CD8-positive, alpha-beta memory T cell (primary cell): ENCODE measurements at regions not wholly inside any gene's neighbourhood (a gene's known extent, or its start where the extent isn't known, plus 50 kb on each side); places are given as distances from the start of the nearest gene placed in this dataset.
"Not testable (repeated sequence)": the region's sequence is repeated elsewhere in the genome, so short reads cannot be mapped to it uniquely, and the experiment has no call there.

ENCODE experiments used
- CTCF ChIA-PET: fragments of 350-600 bp; sonication (Branson Sonifier 250); formaldehyde crosslinking; loops from one replicate; lab custom pipeline; 2021; ENCODE audit warnings: antibody characterized with exemption; lab: Charles Lee
- POLR2A ChIA-PET: fragments of 350-600 bp; sonication (Branson Sonifier 250); formaldehyde crosslinking; loops from one replicate; lab custom pipeline; 2021; ENCODE audit warnings: antibody characterized with exemption; lab: Charles Lee
- DNase-seq, 5 donors: peaks; one replicate each; pipeline versions ENCODE4 v3.0.0 to v3.0.0-alpha.2; 2020 to 2022; ENCODE audit warnings: mixed read lengths in 1 of 5
- H3K27ac ChIP-seq: one replicate; pipeline ENCODE4 v1.7.0; 2013; ENCODE audit warnings: low read depth, mild to moderate bottlenecking, low read length, moderate library complexity
- H3K27me3 ChIP-seq: 2 replicates; pipeline ENCODE4 v1.7.0; 2013; ENCODE audit warnings: low read length, mild to moderate bottlenecking; ENCODE audit not compliant: insufficient read depth, poor library complexity, severe bottlenecking
- H3K36me3 ChIP-seq: 2 replicates; pipeline ENCODE4 v1.7.0; 2013; ENCODE audit warnings: mild to moderate bottlenecking, low read length, moderate library complexity; ENCODE audit not compliant: insufficient read depth
- H3K4me1 ChIP-seq: 2 replicates; pipeline ENCODE4 v1.7.0; 2013; ENCODE audit warnings: mild to moderate bottlenecking, low read length, moderate library complexity; ENCODE audit not compliant: insufficient read depth
- H3K4me3 ChIP-seq: 2 replicates; pipeline ENCODE4 v1.7.0; 2013; ENCODE audit warnings: mild to moderate bottlenecking, low read length
- H3K9me3 ChIP-seq: 2 replicates; pipeline ENCODE4 v1.7.0; 2013; ENCODE audit warnings: mild to moderate bottlenecking, low read length
- H3K27ac Mint-ChIP-seq, 8 donors: one replicate each; pipeline ENCODE4 v1.8.0; 2020 to 2021; ENCODE audit warnings: mixed read lengths in 8 of 8, mild to moderate bottlenecking in 6 of 8, inconsistent platforms in 3 of 8, moderate library complexity in 3 of 8
- H3K27me3 Mint-ChIP-seq, 2 donors: one replicate each; pipeline ENCODE4 v1.8.0; 2020 to 2021; ENCODE audit warnings: mixed read lengths in 2 of 2, mild to moderate bottlenecking in 1 of 2, moderate library complexity in 1 of 2
- H3K36me3 Mint-ChIP-seq, 3 donors: one replicate each; pipeline ENCODE4 v1.8.0; 2020 to 2021; ENCODE audit warnings: mixed read lengths in 3 of 3, inconsistent platforms in 1 of 3, mild to moderate bottlenecking in 1 of 3
- H3K4me1 Mint-ChIP-seq, 3 donors: one replicate each; pipeline ENCODE4 v1.8.0; 2020 to 2021; ENCODE audit warnings: mixed read lengths in 3 of 3, inconsistent platforms in 1 of 3, mild to moderate bottlenecking in 1 of 3
- H3K4me3 Mint-ChIP-seq, 7 donors: one replicate each; pipeline ENCODE4 v1.8.0; 2020 to 2021; ENCODE audit warnings: mixed read lengths in 7 of 7, mild to moderate bottlenecking in 6 of 7, moderate library complexity in 4 of 7, inconsistent platforms in 2 of 7
- H3K9me3 Mint-ChIP-seq, 5 donors: one replicate each; pipeline ENCODE4 v1.8.0; 2020 to 2022; ENCODE audit warnings: mixed read lengths in 5 of 5, mild to moderate bottlenecking in 3 of 5, moderate library complexity in 2 of 5, inconsistent platforms in 1 of 5

- peaks cover 0 to 13% (median 5%) of the 10 kb centered on the region in 5 donors for H3K9me3 Mint-ChIP-seq
- no peak overlapping the region for H3K27ac Mint-ChIP-seq
- DNase-seq, result no peak
- H3K27me3 Mint-ChIP-seq, result peaks cover 0 to 3% of the 10 kb centered on the region in 2 donors
- no peaks in the 10 kb centered on the region for H3K4me1 Mint-ChIP-seq
- Histone ChIP-seq H3K4me3 (no peak overlapping the region), H3K36me3 (no peaks in the 10 kb centered on the region), H3K27ac (no peak overlapping the region), H3K9me3 (no peaks in the 10 kb centered on the region), H3K27me3 (no peaks in the 10 kb centered on the region), H3K4me1 (no peaks in the 10 kb centered on the region)
- no peak overlapping the region for H3K4me3 Mint-ChIP-seq
- POLR2A ChIA-PET, result no interaction called here
- CTCF ChIA-PET, result no interaction called here
- H3K36me3 Mint-ChIP-seq, result no peaks in the 10 kb centered on the region
Measured at GRCh38 chr13:90835826-90836225, 511.7 kb upstream of the MIR17HG start.

- Histone ChIP-seq H3K36me3 (no peaks in the 10 kb centered on the region), H3K27me3 (no peaks in the 10 kb centered on the region), H3K27ac (no peak overlapping the region), H3K4me1 (no peaks in the 10 kb centered on the region), H3K4me3 (no peak overlapping the region), H3K9me3 (no peaks in the 10 kb centered on the region)
- POLR2A ChIA-PET, result no interaction called here
- Mint-ChIP-seq H3K27me3 (peaks cover 0 to 3% of the 10 kb centered on the region in 2 donors), H3K36me3 (no peaks in the 10 kb centered on the region), H3K27ac (no peak overlapping the region), H3K9me3 (peaks cover 3 to 20% (median 9%) of the 10 kb centered on the region in 5 donors), H3K4me3 (no peak overlapping the region), H3K4me1 (no peaks in the 10 kb centered on the region)
- CTCF ChIA-PET, result no interaction called here
- no peak for DNase-seq
Measured at GRCh38 chr13:90838317-90838960, 509.0 kb upstream of the MIR17HG start.

GRCh38 chr13:90839061-90839460 lies 508.4 kb upstream of the MIR17HG start:
- no peaks in the 10 kb centered on the region for H3K4me1 Mint-ChIP-seq
- H3K9me3 Mint-ChIP-seq, result peaks cover 3 to 20% (median 11%) of the 10 kb centered on the region in 5 donors
- H3K27ac Mint-ChIP-seq, result no peak overlapping the region
- Histone ChIP-seq H3K9me3 (no peaks in the 10 kb centered on the region), H3K4me3 (no peak overlapping the region), H3K36me3 (no peaks in the 10 kb centered on the region), H3K4me1 (no peaks in the 10 kb centered on the region), H3K27me3 (no peaks in the 10 kb centered on the region), H3K27ac (no peak overlapping the region)
- no peaks in the 10 kb centered on the region for H3K36me3 Mint-ChIP-seq
- H3K4me3 Mint-ChIP-seq, result no peak overlapping the region
- H3K27me3 Mint-ChIP-seq, result peaks cover 0 to 3% of the 10 kb centered on the region in 2 donors
- POLR2A ChIA-PET, result no interaction called here
- CTCF ChIA-PET, result no interaction called here
- no peak for DNase-seq

GRCh38 chr13:90846936-90847335 lies 500.6 kb upstream of the MIR17HG start:
- Mint-ChIP-seq H3K27me3 (no peaks in the 10 kb centered on the region), H3K4me3 (no peak overlapping the region), H3K36me3 (no peaks in the 10 kb centered on the region), H3K9me3 (peaks cover 3 to 25% (median 9%) of the 10 kb centered on the region in 5 donors), H3K4me1 (no peaks in the 10 kb centered on the region), H3K27ac (no peak overlapping the region)
- Histone ChIP-seq H3K9me3 (no peaks in the 10 kb centered on the region), H3K36me3 (no peaks in the 10 kb centered on the region), H3K27ac (no peak overlapping the region), H3K27me3 (no peaks in the 10 kb centered on the region), H3K4me1 (no peaks in the 10 kb centered on the region), H3K4me3 (no peak overlapping the region)
- POLR2A ChIA-PET, result no interaction called here
- no peak for DNase-seq
- CTCF ChIA-PET, result no interaction called here

GRCh38 chr13:90853666-90854065 lies 493.8 kb upstream of the MIR17HG start:
- POLR2A ChIA-PET, H3K4me1 Mint-ChIP-seq, H3K27ac ChIP-seq, DNase-seq, H3K36me3 Mint-ChIP-seq, H3K4me3 ChIP-seq, CTCF ChIA-PET, H3K36me3 ChIP-seq, H3K9me3 ChIP-seq, H3K27ac Mint-ChIP-seq, H3K27me3 ChIP-seq, H3K27me3 Mint-ChIP-seq, H3K4me1 ChIP-seq, H3K4me3 Mint-ChIP-seq: not testable (repeated sequence)
- H3K9me3 Mint-ChIP-seq, result peaks cover 0 to 19% (median 3%) of the 10 kb centered on the region in 5 donors

GRCh38 chr13:90857921-90858320 lies 489.6 kb upstream of the MIR17HG start:
- Histone ChIP-seq H3K9me3 (no peaks in the 10 kb centered on the region), H3K27me3 (no peaks in the 10 kb centered on the region), H3K4me3 (no peak overlapping the region), H3K27ac (no peak overlapping the region), H3K36me3 (no peaks in the 10 kb centered on the region), H3K4me1 (no peaks in the 10 kb centered on the region)
- H3K4me3 Mint-ChIP-seq, result no peak overlapping the region
- ChIA-PET CTCF (no interaction called here), POLR2A (no interaction called here)
- H3K27me3 Mint-ChIP-seq, result no peaks in the 10 kb centered on the region
- no peak for DNase-seq
- H3K36me3 Mint-ChIP-seq, result no peaks in the 10 kb centered on the region
- H3K4me1 Mint-ChIP-seq, result no peaks in the 10 kb centered on the region
- no peak overlapping the region for H3K27ac Mint-ChIP-seq
- peaks cover 0 to 2% (median 0%) of the 10 kb centered on the region in 5 donors for H3K9me3 Mint-ChIP-seq

GRCh38 chr13:90866006-90866405 lies 481.5 kb upstream of the MIR17HG start:
- Histone ChIP-seq H3K4me3 (no peak overlapping the region), H3K27me3 (no peaks in the 10 kb centered on the region), H3K4me1 (no peaks in the 10 kb centered on the region), H3K27ac (no peak overlapping the region), H3K36me3 (no peaks in the 10 kb centered on the region), H3K9me3 (no peaks in the 10 kb centered on the region)
- Mint-ChIP-seq H3K27ac (no peak overlapping the region), H3K4me3 (no peak overlapping the region), H3K4me1 (no peaks in the 10 kb centered on the region), H3K36me3 (no peaks in the 10 kb centered on the region), H3K9me3 (peaks cover 0 to 5% (median 0%) of the 10 kb centered on the region in 5 donors), H3K27me3 (no peaks in the 10 kb centered on the region)
- POLR2A ChIA-PET, result no interaction called here
- no peak for DNase-seq
- CTCF ChIA-PET, result no interaction called here

- Mint-ChIP-seq H3K4me1 (no peaks in the 10 kb centered on the region), H3K27ac (no peak overlapping the region), H3K27me3 (no peaks in the 10 kb centered on the region), H3K36me3 (no peaks in the 10 kb centered on the region), H3K4me3 (no peak overlapping the region), H3K9me3 (peaks cover 0 to 9% (median 3%) of the 10 kb centered on the region in 5 donors)
- no peaks in the 10 kb centered on the region for H3K9me3 ChIP-seq
- DNase-seq, result no peak
- H3K4me1 ChIP-seq, result no peaks in the 10 kb centered on the region
- CTCF ChIA-PET, result no interaction called here
- no peak overlapping the region for H3K4me3 ChIP-seq
- no peak overlapping the region for H3K27ac ChIP-seq
- no peaks in the 10 kb centered on the region for H3K27me3 ChIP-seq
- POLR2A ChIA-PET, result no interaction called here
- H3K36me3 ChIP-seq, result no peaks in the 10 kb centered on the region
Measured at GRCh38 chr13:90867336-90867683, 480.2 kb upstream of the MIR17HG start.
